ENCODE measurements at regions not wholly inside any gene's neighbourhood (a gene's known extent, or its start where the extent isn't known, plus 50 kb on each side); places are given as distances from the start of the nearest gene placed in this dataset.
"Not testable (repeated sequence)": the region's sequence is repeated elsewhere in the genome, so short reads cannot be mapped to it uniquely, and the experiment has no call there.

- no peak for DNase-seq
Measured at GRCh38 chr2:186399082-186399644, 86.9 kb upstream of the ZC3H15 start.

- no peak for DNase-seq
Measured at GRCh38 chr2:186405842-186406241, 80.2 kb upstream of the ZC3H15 start.

GRCh38 chr2:186407611-186408010 is 78.4 kb upstream of the ZC3H15 start:
- no peak for DNase-seq

GRCh38 chr2:186410802-186411201 is 75.3 kb upstream of the ZC3H15 start:
- no peak for DNase-seq

GRCh38 chr2:186422226-186422625 is 63.8 kb upstream of the ZC3H15 start:
- no peak for DNase-seq

GRCh38 chr2:186423481-186423880 is 62.6 kb upstream of the ZC3H15 start:
- DNase-seq = no peak

GRCh38 chr2:186424265-186424664 is 61.8 kb upstream of the ZC3H15 start:
- DNase-seq = no peak

- no peak for DNase-seq
Measured at GRCh38 chr2:186425576-186425975, 60.5 kb upstream of the ZC3H15 start.

GRCh38 chr2:186426153-186427016 is 59.7 kb upstream of the ZC3H15 start:
- DNase-seq = no peak

- DNase-seq = not testable (repeated sequence)
Measured at GRCh38 chr2:186427017-186427350, 59.1 kb upstream of the ZC3H15 start.

- no peak for DNase-seq
Measured at GRCh38 chr2:186427970-186428369, 58.1 kb upstream of the ZC3H15 start.

- no peak for DNase-seq
Measured at GRCh38 chr2:186429104-186429503, 57.0 kb upstream of the ZC3H15 start.

- DNase-seq = no peak
Measured at GRCh38 chr2:186431306-186431705, 54.8 kb upstream of the ZC3H15 start.

GRCh38 chr2:186433040-186433439 is 53.0 kb upstream of the ZC3H15 start:
- no peak for DNase-seq

- DNase-seq = no peak
Measured at GRCh38 chr2:186433777-186434432, 52.2 kb upstream of the ZC3H15 start.
